Heart right ventricle (tissue), 16 donors: ENCODE measurements at regions not wholly inside any gene's neighbourhood (a gene's known extent, or its start where the extent isn't known, plus 50 kb on each side); places are given as distances from the start of the nearest gene placed in this dataset.

ENCODE experiments used
- ATAC-seq, 8 donors: fragments of 200-7000 bp; cut with Tn5 transposase; one replicate each; pipeline ENCODE4 v1.9.1; 2020; ENCODE audit warnings: mild to moderate bottlenecking in 8 of 8, moderate library complexity in 8 of 8, moderate number of reproducible peaks in 1 of 8
- DNase-seq, 2 donors: peaks; one replicate each; pipeline ENCODE4 v3.0.0-alpha.2; 2020
- H3K27ac ChIP-seq, 10 donors: fragments of 200-600 bp; sonication (generic) in 2 of 10; one replicate each; pipeline versions ENCODE4 v1.5.0 to v1.8.0; 2020 to 2022; ENCODE audit warnings: mild to moderate bottlenecking in 3 of 10
- H3K27me3 ChIP-seq, 7 donors: fragments of 200-600 bp; one replicate each; pipeline ENCODE4 v1.8.0; 2021 to 2022; ENCODE audit warnings: mild to moderate bottlenecking in 2 of 7
- H3K36me3 ChIP-seq, 9 donors: fragments of 200-600 bp; sonication (generic) in 1 of 9; one replicate each; pipeline versions ENCODE4 v1.5.0 to v1.8.0; 2020 to 2022; ENCODE audit warnings: mild to moderate bottlenecking in 2 of 9
- H3K4me1 ChIP-seq, 9 donors: fragments of 200-600 bp; sonication (generic) in 1 of 9; one replicate each; pipeline versions ENCODE4 v1.5.0 to v1.8.0; 2020 to 2022; ENCODE audit warnings: mild to moderate bottlenecking in 4 of 9
- H3K4me3 ChIP-seq, 10 donors: fragments of 200-600 bp; sonication (generic) in 2 of 10; one replicate each; pipeline versions ENCODE4 v1.5.0 to v1.8.0; 2020 to 2022; ENCODE audit warnings: mild to moderate bottlenecking in 7 of 10, moderate library complexity in 2 of 10
- H3K9me3 ChIP-seq, 11 donors: fragments of 200-600 bp in 10 of 11; sonication (generic) in 2 of 11; one replicate each; pipeline versions ENCODE4 v1.5.0 to v1.8.0; 2013 to 2022; ENCODE audit warnings: mild to moderate bottlenecking in 2 of 11, control low read depth in 1 of 11, moderate library complexity in 1 of 11
- CTCF ChIP-seq, 9 donors: fragments of 200-600 bp; sonication (generic) in 2 of 9; IDR thresholded peaks; one replicate each; pipeline versions ENCODE4 v1.5.0 to v1.8.0; 2021 to 2022; ENCODE audit warnings: antibody characterized with exemption in 9 of 9, mild to moderate bottlenecking in 5 of 9, moderate library complexity in 1 of 9
- WGBS, 2 donors: extraction: QIAGEN DNeasy Blood & Tissue Kit; methylation state at CpG; one replicate each; pipeline ENCODE4 v1.1.7; 2013; ENCODE audit warnings: inconsistent platforms in 1 of 2; 5-methylcytosine and 5-hydroxymethylcytosine counted together
- intact Hi-C, 10 donors: fragments of 100-400 bp; cut with DNase I; formaldehyde crosslinking; loops; one replicate each; pipeline versions ENCODE4 v1.11.1 to v1.14.2; 2022
- donor health status: Arrhythmogenic right ventricular cardiomyopathy.
- donor health status: ischemic (EF 13 %, LVEDD 7.1; RV severe dilation, severe dysfunction).
- donor health status: healthy with polysubstance abuse.
- donor health status: DM: no; HTN: yes; CAD: no.
- donor health status: DM: no; HTN: no; CAD: no.
- donor health status: ischemic (EF 25% LVEDD 6.9; RV normal size, moderate dysfunction).
- donor health status: ischemic (EF 25% LVEDD 5.7; RV mildly dilated, moderate dysfunction).
- donor health status: healthy.
- donor health status: DM: yes; HTN: yes; CAD: no.
- donor health status: Ischemic cardiomyopathy.
- donor health status: ischemic (EF 35%, LVEDD 5.7; RV mildly dilated, moderate dysfunction).
- donor health status: nonischemic (EF 11% LVEDD 7.7; RV severe dilation, severe dysfunction).
- donor health status: DM: yes; HTN: yes; CAD: no.
- donor health status: PGD.
- donor health status: ischemic (EF 29% LVEDD 5.4; RV normal size, mild dysfunction).
- donor health status: nonischemic (EF 23%, LVEDD 6.1; RV moderate dilation, normal function).

- H3K4me3 ChIP-seq = no peak overlapping the region
- DNase-seq (no peak), ATAC-seq (no peak)
- H3K27ac ChIP-seq = no peak overlapping the region
- H3K27me3 ChIP-seq = no peaks in the 10 kb centered on the region
- intact Hi-C loops = no loop called here
- H3K36me3 ChIP-seq = no peaks in the 10 kb centered on the region
- peaks cover 0 to 15% (median 0%) of the 10 kb centered on the region in 11 donors for H3K9me3 ChIP-seq
- TF ChIP-seq CTCF (IDR thresholded peaks at IDR 0.05) = no peak
- H3K4me1 ChIP-seq = no peaks in the 10 kb centered on the region
Measured at GRCh38 chr12:73221398-73221797, 949.2 kb downstream of the TRHDE start.

- H3K36me3 ChIP-seq = no peaks in the 10 kb centered on the region
- intact Hi-C loops = no loop called here
- no peak overlapping the region for H3K27ac ChIP-seq
- TF ChIP-seq CTCF (IDR thresholded peaks at IDR 0.05) = no peak
- DNase-seq = no peak
- no peak overlapping the region for H3K4me3 ChIP-seq
- peaks cover 0 to 15% (median 0%) of the 10 kb centered on the region in 11 donors for H3K9me3 ChIP-seq
- H3K4me1 ChIP-seq = no peaks in the 10 kb centered on the region
- H3K27me3 ChIP-seq = no peaks in the 10 kb centered on the region
- no peak for ATAC-seq
Measured at GRCh38 chr12:73221836-73222235, 949.7 kb downstream of the TRHDE start.

GRCh38 chr12:73225371-73225937, 953.3 kb downstream of the TRHDE start:
- no peak for TF ChIP-seq CTCF (IDR thresholded peaks at IDR 0.05)
- H3K9me3 ChIP-seq = peaks cover 0 to 13% (median 0%) of the 10 kb centered on the region in 11 donors
- intact Hi-C loops = no loop called here
- no peak overlapping the region for H3K27ac ChIP-seq
- no peaks in the 10 kb centered on the region for H3K4me1 ChIP-seq
- H3K4me3 ChIP-seq = no peak overlapping the region
- H3K36me3 ChIP-seq = no peaks in the 10 kb centered on the region
- ATAC-seq (no peak), DNase-seq (no peak)
- WGBS, 2 donors = 19 to 25% methylated on average over 1 of the region's 1 CpG
- no peaks in the 10 kb centered on the region for H3K27me3 ChIP-seq

GRCh38 chr12:73225941-73226340, 953.8 kb downstream of the TRHDE start:
- ATAC-seq = no peak
- TF ChIP-seq CTCF (IDR thresholded peaks at IDR 0.05) = no peak
- Histone ChIP-seq H3K27ac (no peak overlapping the region), H3K36me3 (no peaks in the 10 kb centered on the region), H3K9me3 (peaks cover 0 to 18% (median 0%) of the 10 kb centered on the region in 11 donors), H3K4me1 (no peaks in the 10 kb centered on the region), H3K4me3 (no peak overlapping the region), H3K27me3 (no peaks in the 10 kb centered on the region)
- WGBS, 2 donors = 65 to 73% methylated on average over 2 of the region's 2 CpGs
- intact Hi-C loops = no loop called here
- no peak for DNase-seq
